Large intestine (tissue), 3 donors: ENCODE measurements at regions not wholly inside any gene's neighbourhood (a gene's known extent, or its start where the extent isn't known, plus 50 kb on each side); places are given as distances from the start of the nearest gene placed in this dataset.
A peak's percentile ranks its signal among the peaks of the same experiment; 100 is the strongest.

ENCODE experiments used
- DNase-seq, 2 donors: peaks; one replicate each; pipeline versions ENCODE4 v3.0.0 to v3.0.0-alpha.2; 2013
- H3K27ac ChIP-seq: one replicate; pipeline ENCODE4 v1.5.1; 2013; ENCODE audit warnings: low read length
- H3K27me3 ChIP-seq: 2 replicates; pipeline ENCODE4 v1.6.1; 2013; ENCODE audit warnings: low read length; ENCODE audit not compliant: control insufficient read depth, insufficient read depth
- H3K36me3 ChIP-seq: 2 replicates; pipeline ENCODE4 v1.6.1; 2013; ENCODE audit warnings: low read length; ENCODE audit not compliant: control insufficient read depth, insufficient read depth
- H3K4me1 ChIP-seq: one replicate; pipeline ENCODE4 v1.6.1; 2013; ENCODE audit warnings: low read length; ENCODE audit not compliant: control insufficient read depth, insufficient read depth
- H3K4me3 ChIP-seq: one replicate; pipeline ENCODE4 v1.5.1; 2013; ENCODE audit warnings: low read length
- H3K9me3 ChIP-seq: one replicate; pipeline ENCODE4 v1.6.1; 2013; ENCODE audit warnings: mild to moderate bottlenecking, low read depth, low read length, moderate library complexity; ENCODE audit not compliant: control insufficient read depth
- WGBS: methylation state at CpG from one replicate; pipeline ENCODE4 v1.1.5; 2013; ENCODE audit warnings: low lambda C conversion rate; ENCODE audit not compliant: insufficient coverage; 5-methylcytosine and 5-hydroxymethylcytosine counted together

GRCh38 chr6:113649880-113650609 is 207.1 kb upstream of the MARCKS start:
- no peak overlapping the region for H3K4me3 ChIP-seq
- DNase-seq = no peak
- no peaks in the 10 kb centered on the region for H3K27me3 ChIP-seq
- WGBS = 58% methylated on average over 2 of the region's 6 CpGs
- H3K4me1 ChIP-seq = peaks cover 16% of the 10 kb centered on the region
- H3K9me3 ChIP-seq = no peaks in the 10 kb centered on the region
- no peak overlapping the region for H3K27ac ChIP-seq
- no peaks in the 10 kb centered on the region for H3K36me3 ChIP-seq

- Histone ChIP-seq H3K36me3 (no peaks in the 10 kb centered on the region), H3K4me1 (peaks cover 10% of the 10 kb centered on the region), H3K27me3 (no peaks in the 10 kb centered on the region), H3K4me3 (no peak overlapping the region), H3K9me3 (no peaks in the 10 kb centered on the region), H3K27ac (no peak overlapping the region)
- no peak for DNase-seq
- no CpG with 5 or more reads among the region's 8 CpGs for WGBS
These were observed 206.6 kb upstream of the MARCKS start for GRCh38 chr6:113650610-113650979.

GRCh38 chr6:113651120-113651519 is 206.0 kb upstream of the MARCKS start:
- no peaks in the 10 kb centered on the region for H3K27me3 ChIP-seq
- H3K27ac ChIP-seq = no peak overlapping the region
- H3K4me1 ChIP-seq = peaks cover 6% of the 10 kb centered on the region
- WGBS = no CpG with 5 or more reads among the region's 4 CpGs
- DNase-seq = no peak
- H3K36me3 ChIP-seq = no peaks in the 10 kb centered on the region
- H3K4me3 ChIP-seq = no peak overlapping the region
- no peaks in the 10 kb centered on the region for H3K9me3 ChIP-seq

DNA sequence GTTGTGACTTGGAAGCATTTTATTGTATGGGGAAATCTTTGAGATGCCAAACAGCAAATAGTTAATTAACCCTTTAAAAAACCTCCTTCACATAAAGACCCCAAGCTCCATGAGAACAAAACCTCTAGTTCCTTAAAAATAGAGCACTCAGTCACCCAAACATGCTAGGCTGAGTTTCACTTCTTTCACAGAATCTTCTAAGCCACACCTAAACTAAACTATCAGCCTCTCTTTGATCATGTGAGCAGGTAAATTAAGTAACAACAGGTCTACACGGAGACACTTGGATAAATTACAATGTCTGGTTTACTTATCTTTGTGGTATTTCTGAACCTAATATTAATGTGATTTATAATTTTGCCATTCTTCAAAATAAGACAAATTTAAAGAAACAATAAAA is 205.2 kb upstream of the MARCKS start:
- peaks cover 6% of the 10 kb centered on the region for H3K4me1 ChIP-seq
- no peaks in the 10 kb centered on the region for H3K27me3 ChIP-seq
- DNase-seq = no peak
- H3K27ac ChIP-seq = no peak overlapping the region
- H3K9me3 ChIP-seq = no peaks in the 10 kb centered on the region
- 0% methylated on average over 1 of the region's 1 CpG for WGBS
- H3K4me3 ChIP-seq = no peak overlapping the region
- no peaks in the 10 kb centered on the region for H3K36me3 ChIP-seq

- no CpG with 5 or more reads among the region's 3 CpGs for WGBS
- DNase-seq = no peak
- H3K4me1 ChIP-seq = peaks cover 6% of the 10 kb centered on the region
- no peak overlapping the region for H3K27ac ChIP-seq
- H3K4me3 ChIP-seq = no peak overlapping the region
- H3K9me3 ChIP-seq = no peaks in the 10 kb centered on the region
- H3K36me3 ChIP-seq = no peaks in the 10 kb centered on the region
- no peaks in the 10 kb centered on the region for H3K27me3 ChIP-seq
These were observed 203.9 kb upstream of the MARCKS start for GRCh38 chr6:113653275-113653674.

DNA sequence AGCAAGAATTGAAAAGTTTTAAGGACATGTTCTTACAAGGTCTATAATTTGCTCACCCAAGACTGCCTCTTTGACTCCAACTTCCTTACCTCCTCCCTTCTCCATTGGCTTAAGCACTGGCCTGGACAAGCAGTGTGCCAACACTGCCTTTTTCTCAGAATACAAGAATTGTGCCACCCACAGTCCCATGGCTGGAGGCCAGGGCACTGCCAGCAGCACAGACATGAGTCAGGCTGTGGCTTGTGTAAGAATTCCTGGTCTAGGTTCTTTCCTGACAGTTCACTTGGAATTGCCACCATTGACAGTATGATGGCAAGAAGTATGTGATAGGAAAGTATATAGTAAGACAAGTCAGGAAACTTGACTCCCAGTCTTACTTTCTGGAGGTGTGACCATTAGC is 202.7 kb upstream of the MARCKS start:
- Histone ChIP-seq H3K27me3 (no peaks in the 10 kb centered on the region), H3K27ac (no peak overlapping the region), H3K4me1 (peaks cover 3% of the 10 kb centered on the region), H3K36me3 (no peaks in the 10 kb centered on the region), H3K4me3 (no peak overlapping the region), H3K9me3 (no peaks in the 10 kb centered on the region)
- DNase-seq = no peak

DNA sequence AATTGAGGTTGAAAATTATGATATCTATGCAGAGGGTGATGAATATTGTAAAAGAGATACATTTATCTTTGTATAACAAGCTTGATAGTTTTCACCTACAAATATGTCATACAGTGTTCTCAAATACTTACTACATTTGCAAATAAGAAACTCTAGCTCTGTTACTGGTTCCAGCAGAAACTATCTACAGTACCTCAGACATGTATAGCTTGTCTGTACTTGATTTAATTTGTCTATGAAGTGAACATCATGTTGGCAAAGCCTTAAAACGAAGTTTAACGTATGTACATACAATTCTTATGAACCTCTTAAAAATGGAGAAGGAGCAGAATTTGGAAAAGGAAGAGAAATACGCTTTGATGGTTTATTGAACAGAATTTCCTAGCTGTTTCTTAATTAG is 201.4 kb upstream of the MARCKS start:
- DNase-seq = no peak
- H3K4me3 ChIP-seq = no peak overlapping the region
- peaks cover 7% of the 10 kb centered on the region for H3K4me1 ChIP-seq
- no peak overlapping the region for H3K27ac ChIP-seq
- H3K36me3 ChIP-seq = no peaks in the 10 kb centered on the region
- no peaks in the 10 kb centered on the region for H3K27me3 ChIP-seq
- no peaks in the 10 kb centered on the region for H3K9me3 ChIP-seq
- 95% methylated on average over 2 of the region's 3 CpGs for WGBS

GRCh38 chr6:113659762-113660404 is 197.3 kb upstream of the MARCKS start:
- 86% methylated on average over 2 of the region's 4 CpGs for WGBS
- H3K4me3 ChIP-seq = no peak overlapping the region

DNA sequence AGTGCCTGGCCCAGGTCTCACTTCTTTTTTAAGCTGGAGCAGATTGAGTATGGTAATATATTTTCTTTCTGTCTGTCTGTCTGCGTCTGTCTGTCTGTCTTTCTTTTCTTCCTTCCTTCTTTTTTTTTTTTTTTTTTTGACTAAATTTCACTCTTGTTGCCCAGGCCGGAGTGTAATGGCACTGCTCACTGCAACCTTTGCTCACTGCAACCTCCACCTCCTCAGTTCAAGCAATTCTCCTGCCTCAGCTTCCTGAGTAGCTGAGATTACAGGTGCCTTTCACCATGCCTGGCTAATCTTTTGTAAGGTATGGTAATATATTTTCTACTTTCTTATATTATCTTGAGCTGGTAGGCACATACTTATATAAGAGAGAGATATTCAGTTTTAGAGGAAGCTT is 196.3 kb upstream of the MARCKS start:
- no peak overlapping the region for H3K4me3 ChIP-seq
- no peaks in the 10 kb centered on the region for H3K27me3 ChIP-seq
- WGBS = 50% methylated on average over 1 of the region's 2 CpGs
- no peaks in the 10 kb centered on the region for H3K36me3 ChIP-seq
- peak; percentile 50 to 74 for DNase-seq
- no peaks in the 10 kb centered on the region for H3K9me3 ChIP-seq
- peak overlapping the region; percentile 34 for H3K27ac ChIP-seq
- H3K4me1 ChIP-seq = peaks cover 16% of the 10 kb centered on the region

More at GRCh38 chr6:113659762-113660404, 197.3 kb upstream of the MARCKS start:
- DNase-seq = peak in 1 of 2 donors; percentile 33
- no peaks in the 10 kb centered on the region for H3K36me3 ChIP-seq
- H3K27ac ChIP-seq = peak overlapping the region; percentile 34
- peaks cover 16% of the 10 kb centered on the region for H3K4me1 ChIP-seq
- H3K27me3 ChIP-seq = no peaks in the 10 kb centered on the region
- H3K9me3 ChIP-seq = no peaks in the 10 kb centered on the region

GRCh38 chr6:113662093-113662665 is 195.0 kb upstream of the MARCKS start:
- no peak overlapping the region for H3K27ac ChIP-seq
- H3K27me3 ChIP-seq = no peaks in the 10 kb centered on the region
- H3K4me3 ChIP-seq = no peak overlapping the region
- no peaks in the 10 kb centered on the region for H3K9me3 ChIP-seq
- WGBS = 80% methylated on average over 1 of the region's 3 CpGs
- peaks cover 16% of the 10 kb centered on the region for H3K4me1 ChIP-seq
- no peaks in the 10 kb centered on the region for H3K36me3 ChIP-seq
- no peak for DNase-seq
